ENCODE measurements at regions not wholly inside any gene's neighbourhood (a gene's known extent, or its start where the extent isn't known, plus 50 kb on each side); places are given as distances from the start of the nearest gene placed in this dataset.

- TF ChIP-seq, protein P1, sequence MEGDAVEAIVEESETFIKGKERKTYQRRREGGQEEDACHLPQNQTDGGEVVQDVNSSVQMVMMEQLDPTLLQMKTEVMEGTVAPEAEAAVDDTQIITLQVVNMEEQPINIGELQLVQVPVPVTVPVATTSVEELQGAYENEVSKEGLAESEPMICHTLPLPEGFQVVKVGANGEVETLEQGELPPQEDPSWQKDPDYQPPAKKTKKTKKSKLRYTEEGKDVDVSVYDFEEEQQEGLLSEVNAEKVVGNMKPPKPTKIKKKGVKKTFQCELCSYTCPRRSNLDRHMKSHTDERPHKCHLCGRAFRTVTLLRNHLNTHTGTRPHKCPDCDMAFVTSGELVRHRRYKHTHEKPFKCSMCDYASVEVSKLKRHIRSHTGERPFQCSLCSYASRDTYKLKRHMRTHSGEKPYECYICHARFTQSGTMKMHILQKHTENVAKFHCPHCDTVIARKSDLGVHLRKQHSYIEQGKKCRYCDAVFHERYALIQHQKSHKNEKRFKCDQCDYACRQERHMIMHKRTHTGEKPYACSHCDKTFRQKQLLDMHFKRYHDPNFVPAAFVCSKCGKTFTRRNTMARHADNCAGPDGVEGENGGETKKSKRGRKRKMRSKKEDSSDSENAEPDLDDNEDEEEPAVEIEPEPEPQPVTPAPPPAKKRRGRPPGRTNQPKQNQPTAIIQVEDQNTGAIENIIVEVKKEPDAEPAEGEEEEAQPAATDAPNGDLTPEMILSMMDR (IDR thresholded peaks at IDR 0.05): no peak
- no peak for TF ChIP-seq ZNF302 (CRISPR knock-in tag; IDR thresholded peaks at IDR 0.05)
- no peak for TF ChIP-seq JUN (IDR thresholded peaks at IDR 0.05)
- no peak for TF ChIP-seq NFE2L2 (conservative IDR thresholded peaks at IDR 0.05; ENCODE audit: low read length)
- no peak for TF ChIP-seq MAX (IDR thresholded peaks at IDR 0.05)
- no peak for TF ChIP-seq RNF2 (IDR thresholded peaks at IDR 0.05; ENCODE audit: borderline replicate concordance, low read depth)
- no peak for TF ChIP-seq MYC (IDR thresholded peaks at IDR 0.05; ENCODE audit: borderline replicate concordance, low read length)
- TF ChIP-seq NR3C1 (IDR thresholded peaks at IDR 0.05): no peak
- no peak for TF ChIP-seq POLR2A (IDR thresholded peaks at IDR 0.05; ENCODE audit: low read length)
- TF ChIP-seq, protein P2, sequence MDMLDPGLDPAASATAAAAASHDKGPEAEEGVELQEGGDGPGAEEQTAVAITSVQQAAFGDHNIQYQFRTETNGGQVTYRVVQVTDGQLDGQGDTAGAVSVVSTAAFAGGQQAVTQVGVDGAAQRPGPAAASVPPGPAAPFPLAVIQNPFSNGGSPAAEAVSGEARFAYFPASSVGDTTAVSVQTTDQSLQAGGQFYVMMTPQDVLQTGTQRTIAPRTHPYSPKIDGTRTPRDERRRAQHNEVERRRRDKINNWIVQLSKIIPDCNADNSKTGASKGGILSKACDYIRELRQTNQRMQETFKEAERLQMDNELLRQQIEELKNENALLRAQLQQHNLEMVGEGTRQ (IDR thresholded peaks at IDR 0.05): no peak
- no peak for TF ChIP-seq HES2 (IDR thresholded peaks at IDR 0.05)
Observed at GRCh38 chr3:21056293-21056692, 694.7 kb downstream of the ZNF385D start.

All from A549 (cell line).